Ovary (tissue), 7 donors: ENCODE measurements at regions not wholly inside any gene's neighbourhood (a gene's known extent, or its start where the extent isn't known, plus 50 kb on each side); places are given as distances from the start of the nearest gene placed in this dataset.

Source experiments
- DNase-seq, 5 donors: peaks; one replicate each; pipeline ENCODE4 v3.0.0-alpha.2; 2019 to 2020
- H3K27ac ChIP-seq, 2 donors: fragments of 200-600 bp; one replicate each; pipeline versions ENCODE4 v1.5.1 to v1.8.0; 2019 to 2022
- H3K27me3 ChIP-seq: fragments of 200-600 bp; one replicate; pipeline ENCODE4 v1.8.0; 2022
- H3K36me3 ChIP-seq: fragments of 200-600 bp; sonication (generic); one replicate; pipeline ENCODE4 v1.5.1; 2019
- H3K4me1 ChIP-seq: one replicate; pipeline ENCODE4 v1.8.1; 2013; ENCODE audit warnings: mild to moderate bottlenecking, moderate library complexity; ENCODE audit not compliant: insufficient read depth
- H3K4me3 ChIP-seq: fragments of 200-600 bp; sonication (generic); one replicate; pipeline ENCODE4 v1.5.1; 2017
- H3K9me3 ChIP-seq, 2 donors: fragments of 200-600 bp in 1 of 2; sonication (generic) in 1 of 2; one replicate each; pipeline versions ENCODE4 v1.5.1 to v1.8.1; 2013 to 2019; ENCODE audit warnings: mild to moderate bottlenecking in 1 of 2, moderate library complexity in 1 of 2
- CTCF ChIP-seq, 3 donors: fragments of 450-650 bp in 2 of 3; fragments of 200-600 bp in 1 of 3; IDR thresholded peaks; one replicate each; pipeline versions ENCODE4 v1.5.1 to v1.8.0; 2016 to 2022; ENCODE audit warnings: antibody characterized with exemption in 3 of 3, mild to moderate bottlenecking in 1 of 3
- EP300 ChIP-seq: sonication (generic); formaldehyde crosslinking; IDR thresholded peaks from one replicate; pipeline ENCODE4 v1.6.1; 2017; ENCODE audit warnings: antibody characterized with exemption
- POLR2A ChIP-seq: fragments of 450-650 bp; IDR thresholded peaks from one replicate; pipeline ENCODE4 v1.6.1; 2017; ENCODE audit warnings: antibody characterized with exemption, mild to moderate bottlenecking, moderate library complexity
- WGBS, 3 donors: extraction: QIAGEN DNeasy Blood & Tissue Kit in 1 of 3; methylation state at CpG; one replicate each; pipeline versions ENCODE4 v1.1.5 to v1.1.7; 2013 to 2017; 5-methylcytosine and 5-hydroxymethylcytosine counted together
- intact Hi-C, 4 donors: fragments of 100-400 bp; cut with DNase I; formaldehyde crosslinking; loops; one replicate each; pipeline versions ENCODE4 v1.11.0 to v1.15.1; 2022 to 2023
- donor health status: DM: no; HTN: no; CAD: no; lungs with moderate emphysema.
- donor health status: DM: no; HTN: no; CAD: no.
- donor health status: Bipolar disorder and iron deficiency.
- donor health status: DM: no; HTN: no; CAD: no.
- donor health status: DM: yes; HTN: yes; CAD: no.

- intact Hi-C loops, result no loop called here
- 67 to 77% (median 67%) methylated on average over 4 of the region's 4 CpGs for WGBS, 3 donors
These were observed 413.0 kb downstream of the BMP2 start for GRCh38 chr20:7180256-7181045.

GRCh38 chr20:7189231-7189630 is 421.7 kb downstream of the BMP2 start:
- intact Hi-C loops, result no loop called here
- Histone ChIP-seq H3K27ac (no peak overlapping the region), H3K4me1 (no peaks in the 10 kb centered on the region), H3K36me3 (no peaks in the 10 kb centered on the region), H3K9me3 (no peaks in the 10 kb centered on the region), H3K4me3 (no peak overlapping the region), H3K27me3 (no peaks in the 10 kb centered on the region)
- WGBS, 3 donors, result 62 to 71% (median 64%) methylated on average over 2 of the region's 2 CpGs
- TF ChIP-seq CTCF (IDR thresholded peaks at IDR 0.05) (no peak), EP300 (no peak), POLR2A (no peak)
- no peak for DNase-seq

More at GRCh38 chr20:7180256-7181045, 413.0 kb downstream of the BMP2 start:
- H3K27me3 ChIP-seq, result no peaks in the 10 kb centered on the region
- no peak overlapping the region for H3K4me3 ChIP-seq
- no peak for TF ChIP-seq CTCF (IDR thresholded peaks at IDR 0.05)
- TF ChIP-seq POLR2A, result no peak
- TF ChIP-seq EP300, result no peak
- no peaks in the 10 kb centered on the region for H3K4me1 ChIP-seq
- no peaks in the 10 kb centered on the region for H3K36me3 ChIP-seq
- DNase-seq, result no peak
- no peak overlapping the region for H3K27ac ChIP-seq
- H3K9me3 ChIP-seq, result no peaks in the 10 kb centered on the region

GRCh38 chr20:7193681-7194080 is 426.2 kb downstream of the BMP2 start:
- Histone ChIP-seq H3K27ac (no peak overlapping the region), H3K4me1 (no peaks in the 10 kb centered on the region), H3K27me3 (no peaks in the 10 kb centered on the region), H3K9me3 (no peaks in the 10 kb centered on the region), H3K36me3 (no peaks in the 10 kb centered on the region), H3K4me3 (no peak overlapping the region)
- WGBS, 3 donors, result 83 to 87% (median 85%) methylated on average over 4 of the region's 4 CpGs
- TF ChIP-seq POLR2A, result no peak
- no peak for TF ChIP-seq CTCF (IDR thresholded peaks at IDR 0.05)
- no peak for TF ChIP-seq EP300
- intact Hi-C loops, result no loop called here
- no peak for DNase-seq

GRCh38 chr20:7195704-7196103 is 428.2 kb downstream of the BMP2 start:
- TF ChIP-seq EP300 (no peak), CTCF (IDR thresholded peaks at IDR 0.05) (no peak), POLR2A (no peak)
- Histone ChIP-seq H3K4me1 (no peaks in the 10 kb centered on the region), H3K27me3 (no peaks in the 10 kb centered on the region), H3K9me3 (no peaks in the 10 kb centered on the region), H3K4me3 (no peak overlapping the region), H3K27ac (no peak overlapping the region), H3K36me3 (no peaks in the 10 kb centered on the region)
- no peak for DNase-seq
- intact Hi-C loops, result no loop called here
- WGBS, 3 donors, result 59 to 69% (median 67%) methylated on average over 5 of the region's 5 CpGs
